HepG2 (cell line): ENCODE measurements at regions not wholly inside any gene's neighbourhood (a gene's known extent, or its start where the extent isn't known, plus 50 kb on each side); places are given as distances from the start of the nearest gene placed in this dataset.

ENCODE experiments used
- ATAC-seq: fragments of 200-7000 bp; cut with Tn5 transposase; 3 replicates; pipeline ENCODE4 v1.9.1; 2020; ENCODE audit warnings: mild to moderate bottlenecking, moderate library complexity
- BruUV-seq: library from RNA; stranded (reverse); fragments of 400-500 nt; replicated peaks from 2 replicates; lab custom pipeline; 2021; lab: Mats Ljungman, UMichigan
- CTCF ChIA-PET: fragments of 300-600 bp; formaldehyde crosslinking; extraction: SDS; loops from one replicate; lab custom pipeline; 2021; ENCODE audit warnings: low total read pairs, inconsistent platforms, low intra/inter-chr PET ratio; lab: Yijun Ruan, JAX
- POLR2A ChIA-PET: fragments of 350-600 bp; sonication (Branson Sonifier 250); formaldehyde crosslinking; loops from one replicate; lab custom pipeline; 2020; ENCODE audit warnings: antibody characterized with exemption, inconsistent platforms; lab: Yijun Ruan, JAX
- DNase-seq: peaks from one replicate; pipeline ENCODE4 v3.0.0-alpha.2; 2015; ENCODE audit warnings: low spot score
- FAIRE-seq: peaks from 3 replicates; lab custom pipeline; 2011; peaks lifted over from hg19 to GRCh38; lab: Jason Lieb, UNC
- H2AFZ ChIP-seq: one replicate; pipeline ENCODE4 v1.6.1; 2011; ENCODE audit warnings: low read length, inconsistent platforms
- H3K27ac ChIP-seq: fragments of 300-600 bp; 3 replicates; pipeline ENCODE4 v1.8.0; 2011; ENCODE audit warnings: mixed run types, mild to moderate bottlenecking, mixed read lengths, low read length, inconsistent platforms; ENCODE audit not compliant: insufficient read depth; ENCODE audit errors: extremely low read length
- H3K27me3 ChIP-seq, 2 experiments: fragments of 200-600 bp in 1 of 2; 2 replicates in 1 of 2; 3 replicates in 1 of 2; pipeline versions ENCODE4 v1.6.0 to v1.8.0; 2011; ENCODE audit warnings: low read length in 2 of 2, mild to moderate bottlenecking in 2 of 2, moderate library complexity in 2 of 2, inconsistent platforms in 1 of 2; ENCODE audit not compliant: insufficient read depth in 2 of 2, control insufficient read depth in 1 of 2
- H3K36me3 ChIP-seq, 2 experiments: fragments of 200-600 bp in 1 of 2; replicated peaks in 1 of 2; 2 replicates in 1 of 2; 3 replicates in 1 of 2; pipeline versions ENCODE4 v1.5.1 to v1.8.0; 2011; ENCODE audit warnings: low read length in 2 of 2, inconsistent platforms in 1 of 2; ENCODE audit not compliant: insufficient read depth in 2 of 2, control insufficient read depth in 1 of 2
- H3K4me1 ChIP-seq: 2 replicates; pipeline ENCODE4 v1.5.1; 2012; ENCODE audit warnings: low read length, inconsistent platforms; ENCODE audit not compliant: insufficient read depth
- H3K4me2 ChIP-seq: 2 replicates; pipeline ENCODE4 v1.6.0; 2011; ENCODE audit warnings: low read depth, low read length, inconsistent platforms
- H3K4me3 ChIP-seq, 3 experiments: fragments of 200-600 bp in 1 of 3; sonication (generic), shearing (Covaris generic) in 1 of 3; replicated peaks in 1 of 3; 2 replicates each; pipeline ENCODE4 v1.5.1; 2011 to 2016; ENCODE audit warnings: low read length in 3 of 3, inconsistent platforms in 2 of 3, low read depth in 2 of 3, mild to moderate bottlenecking in 2 of 3, control low read depth in 1 of 3, mixed read lengths in 1 of 3; ENCODE audit not compliant: insufficient read depth in 1 of 3
- H3K79me2 ChIP-seq: one replicate; pipeline ENCODE4 v1.6.1; 2011; ENCODE audit warnings: low read length, inconsistent platforms; ENCODE audit not compliant: insufficient read depth
- H3K9ac ChIP-seq: 2 replicates; pipeline ENCODE4 v1.6.0; 2011; ENCODE audit warnings: mild to moderate bottlenecking, low read depth, low read length, inconsistent platforms; ENCODE audit not compliant: insufficient read depth
- H3K9me3 ChIP-seq: 2 replicates; pipeline ENCODE4 v1.5.1; 2012; ENCODE audit warnings: mild to moderate bottlenecking, low read length
- H4K20me1 ChIP-seq: 2 replicates; pipeline ENCODE4 v1.6.0; 2011; ENCODE audit warnings: inconsistent platforms, mild to moderate bottlenecking, low read length, moderate library complexity; ENCODE audit not compliant: insufficient read depth
- CERS6 ChIP-seq: sonication (generic); formaldehyde crosslinking; IDR thresholded peaks from 2 replicates; pipeline ENCODE4 v1.5.0; 2020; ENCODE audit warnings: missing genetic modification reagents
- IRF9 ChIP-seq: sonication (generic); formaldehyde crosslinking; IDR thresholded peaks from 2 replicates; pipeline ENCODE4 v1.8.0; 2022; ENCODE audit warnings: missing genetic modification reagents, mild to moderate bottlenecking, borderline replicate concordance
- ZNF704 ChIP-seq: sonication (generic); formaldehyde crosslinking; IDR thresholded peaks from 2 replicates; pipeline ENCODE4 v1.8.1; 2023; ENCODE audit warnings: mild to moderate bottlenecking, inconsistent platforms, moderate library complexity, missing genetic modification reagents, borderline replicate concordance
- ZNF720 ChIP-seq: sonication (generic); formaldehyde crosslinking; IDR thresholded peaks from 2 replicates; pipeline ENCODE4 v1.4.0; 2020; ENCODE audit warnings: missing genetic modification reagents
- WGBS: methylation state at CpG from one replicate; pipeline ENCODE4 v1.1.6; 2017; ENCODE audit warnings: low lambda C conversion rate; 5-methylcytosine and 5-hydroxymethylcytosine counted together
- in situ Hi-C: cut with HindIII; loops from 2 replicates; pipeline ENCODE4 v1.10.0; 2017; ENCODE audit warnings: low pct_unique_long_range_greater_than_20kb; ENCODE audit not compliant: extremely low pct_ligation_motif_present
- intact Hi-C: fragments of 100-400 bp; cut with micrococcal nuclease; formaldehyde crosslinking; loops from one replicate; pipeline ENCODE4 v1.10.0; 2022; ENCODE audit not compliant: unreplicated experiment

- ATAC-seq (no peak), FAIRE-seq (no peak), DNase-seq (no peak)
- H3K27me3 ChIP-seq: no peaks in the 10 kb centered on the region
- H3K4me2 ChIP-seq: no peak overlapping the region
- H3K9me3 ChIP-seq: no peaks in the 10 kb centered on the region
- POLR2A ChIA-PET: no interaction called here
- CTCF ChIA-PET: no interaction called here
- no peak for TF ChIP-seq IRF9
- no peak overlapping the region for H3K4me3 ChIP-seq
- H3K9ac ChIP-seq: no peak overlapping the region
- no peak overlapping the region for H3K27ac ChIP-seq
- no peaks in the 10 kb centered on the region for H3K79me2 ChIP-seq
- WGBS: 30% methylated on average over 5 of the region's 5 CpGs
- no peaks in the 10 kb centered on the region for H3K4me1 ChIP-seq
- intact Hi-C loops (no loop called here), in situ Hi-C loops (no loop called here)
- no TSS peak for BruUV-seq
- no peak overlapping the region for H2AFZ ChIP-seq
- H3K36me3 ChIP-seq: no peaks in the 10 kb centered on the region
- H4K20me1 ChIP-seq: no peaks in the 10 kb centered on the region
Measured at GRCh38 chr2:198279026-198279425, 474.6 kb downstream of the PLCL1 start.

GRCh38 chr2:198277181-198277580, 472.8 kb downstream of the PLCL1 start:
- intact Hi-C loops: no loop called here
- H3K79me2 ChIP-seq: no peaks in the 10 kb centered on the region
- H3K4me3 ChIP-seq: no peak overlapping the region
- no peak for ATAC-seq
- FAIRE-seq: no peak
- 2% methylated on average over 2 of the region's 2 CpGs for WGBS
- no peaks in the 10 kb centered on the region for H4K20me1 ChIP-seq
- POLR2A ChIA-PET: no interaction called here
- H2AFZ ChIP-seq: no peak overlapping the region
- H3K4me2 ChIP-seq: no peak overlapping the region
- TF ChIP-seq ZNF720 (CRISPR knock-in tag) (no peak), CERS6 (CRISPR knock-in tag) (no peak), ZNF704 (CRISPR knock-in tag) (no peak)
- TF ChIP-seq, all 625 proteins: peak for 0
- no peaks in the 10 kb centered on the region for H3K4me1 ChIP-seq
- H3K9ac ChIP-seq: no peak overlapping the region
- in situ Hi-C loops: no loop called here
- no peak overlapping the region for H3K27ac ChIP-seq
- no peaks in the 10 kb centered on the region for H3K36me3 ChIP-seq
- CTCF ChIA-PET: no interaction called here
- no peak for DNase-seq
- no peaks in the 10 kb centered on the region for H3K9me3 ChIP-seq
- H3K27me3 ChIP-seq: no peaks in the 10 kb centered on the region
- no TSS peak for BruUV-seq
